Mucosa of descending colon (tissue), 3 donors: ENCODE measurements at regions not wholly inside any gene's neighbourhood (a gene's known extent, or its start where the extent isn't known, plus 50 kb on each side); places are given as distances from the start of the nearest gene placed in this dataset.

Experiments
- ATAC-seq: fragments of 200-7000 bp; cut with Tn5 transposase; one replicate; pipeline ENCODE4 v1.9.1; 2020; ENCODE audit warnings: mild to moderate bottlenecking, moderate library complexity
- DNase-seq, 3 donors: peaks; one replicate each; pipeline ENCODE4 v3.0.0-alpha.2; 2020
- H3K36me3 ChIP-seq: fragments of 200-600 bp; one replicate; pipeline ENCODE4 v1.8.0; 2021; ENCODE audit warnings: low read depth, mild to moderate bottlenecking
- H3K4me1 ChIP-seq: fragments of 200-600 bp; one replicate; pipeline ENCODE4 v1.8.0; 2021; ENCODE audit warnings: low read depth, mild to moderate bottlenecking
- H3K4me3 ChIP-seq: fragments of 200-600 bp; one replicate; pipeline ENCODE4 v1.8.0; 2021; ENCODE audit warnings: mild to moderate bottlenecking
- H3K9me3 ChIP-seq: fragments of 200-600 bp; one replicate; pipeline ENCODE4 v1.8.0; 2021; ENCODE audit warnings: mild to moderate bottlenecking
- CTCF ChIP-seq: fragments of 200-600 bp; IDR thresholded peaks from one replicate; pipeline ENCODE4 v1.8.0; 2022; ENCODE audit warnings: antibody characterized with exemption, mild to moderate bottlenecking
- intact Hi-C, 2 donors: fragments of 100-400 bp; cut with DNase I in 1 of 2; cut with micrococcal nuclease in 1 of 2; formaldehyde crosslinking; loops; one replicate each; pipeline versions ENCODE4 v1.11.0 to v1.11.1; 2022; cut with DNase I, micrococcal nuclease
- donor health status: DM: no; HTN: no; CAD: no; lungs with moderate emphysema.
- donor health status: DM: no; HTN: no; CAD: no.
- donor health status: DM: no; HTN: yes; CAD: no.

GRCh38 chr12:92065639-92066038, 80.0 kb downstream of the BTG1 start:
- Histone ChIP-seq H3K36me3 (peaks cover 4% of the 10 kb centered on the region), H3K9me3 (no peaks in the 10 kb centered on the region), H3K4me1 (peaks cover 26% of the 10 kb centered on the region), H3K4me3 (no peak overlapping the region)
- intact Hi-C loops = no loop called here
- no peak for ATAC-seq
- no peak for DNase-seq
- no peak for TF ChIP-seq CTCF

GRCh38 chr12:92065018-92065499, 80.6 kb downstream of the BTG1 start:
- DNase-seq (peak in 1 of 3 donors; percentile 56), ATAC-seq (peak; percentile 70)
- TF ChIP-seq CTCF = no peak
- intact Hi-C loops = no loop called here
- Histone ChIP-seq H3K36me3 (no peaks in the 10 kb centered on the region), H3K9me3 (no peaks in the 10 kb centered on the region), H3K4me3 (no peak overlapping the region), H3K4me1 (peaks cover 24% of the 10 kb centered on the region)

- peak; percentile 69 for ATAC-seq
- Histone ChIP-seq H3K4me3 (no peak overlapping the region), H3K9me3 (no peaks in the 10 kb centered on the region), H3K36me3 (no peaks in the 10 kb centered on the region), H3K4me1 (peaks cover 18% of the 10 kb centered on the region)
- intact Hi-C loops = no loop called here
- TF ChIP-seq CTCF = no peak
- peak in 1 of 3 donors; percentile 43 for DNase-seq
Observed at GRCh38 chr12:92064422-92064821, 81.2 kb downstream of the BTG1 start.

- ATAC-seq = no peak
- no peak for DNase-seq
- H3K4me1 ChIP-seq = peaks cover 18% of the 10 kb centered on the region
- TF ChIP-seq CTCF = no peak
- no peak overlapping the region for H3K4me3 ChIP-seq
- H3K36me3 ChIP-seq = no peaks in the 10 kb centered on the region
- intact Hi-C loops = no loop called here
- H3K9me3 ChIP-seq = no peaks in the 10 kb centered on the region
Observed at GRCh38 chr12:92063641-92064040, 82.0 kb downstream of the BTG1 start.

- DNase-seq (no peak), ATAC-seq (no peak)
- peaks cover 18% of the 10 kb centered on the region for H3K4me1 ChIP-seq
- TF ChIP-seq CTCF = no peak
- H3K9me3 ChIP-seq = no peaks in the 10 kb centered on the region
- intact Hi-C loops = no loop called here
- H3K36me3 ChIP-seq = no peaks in the 10 kb centered on the region
- H3K4me3 ChIP-seq = no peak overlapping the region
Observed at GRCh38 chr12:92062539-92063493, 82.8 kb downstream of the BTG1 start.
